Liver (tissue), 8 donors: ENCODE measurements at regions not wholly inside any gene's neighbourhood (a gene's known extent, or its start where the extent isn't known, plus 50 kb on each side); places are given as distances from the start of the nearest gene placed in this dataset.

Experiments
- DNase-seq: peaks from one replicate; pipeline ENCODE4 v3.0.0-alpha.2; 2017; ENCODE audit warnings: low spot score
- H3K27ac ChIP-seq, 2 donors: one replicate each; pipeline ENCODE4 v1.7.0; 2013; ENCODE audit warnings: inconsistent platforms in 2 of 2, low read length in 2 of 2, control low read depth in 1 of 2, low read depth in 1 of 2, mild to moderate bottlenecking in 1 of 2
- H3K27me3 ChIP-seq, 4 donors: one replicate each; pipeline versions ENCODE4 v1.6.1 to v1.7.0; 2013; ENCODE audit warnings: low read length in 3 of 4, inconsistent platforms in 1 of 4, mild to moderate bottlenecking in 1 of 4, moderate library complexity in 1 of 4; ENCODE audit not compliant: control insufficient read depth in 4 of 4, insufficient read depth in 4 of 4
- H3K36me3 ChIP-seq, 4 donors: one replicate each; pipeline versions ENCODE4 v1.6.1 to v1.7.0; 2013; ENCODE audit warnings: low read length in 3 of 4, mild to moderate bottlenecking in 3 of 4, low read depth in 1 of 4, moderate library complexity in 1 of 4; ENCODE audit not compliant: control insufficient read depth in 4 of 4, insufficient read depth in 3 of 4
- H3K4me1 ChIP-seq, 4 donors: one replicate each; pipeline versions ENCODE4 v1.6.1 to v1.7.0; 2013; ENCODE audit warnings: low read length in 3 of 4, mild to moderate bottlenecking in 3 of 4, moderate library complexity in 1 of 4; ENCODE audit not compliant: control insufficient read depth in 4 of 4, insufficient read depth in 4 of 4
- H3K4me3 ChIP-seq, 3 donors: one replicate each; pipeline versions ENCODE4 v1.6.1 to v1.7.0; 2013; ENCODE audit warnings: low read length in 3 of 3, control low read depth in 1 of 3, low read depth in 1 of 3, mild to moderate bottlenecking in 1 of 3
- H3K9ac ChIP-seq, 2 donors: one replicate each; pipeline ENCODE4 v1.7.0; 2013; ENCODE audit warnings: low read length in 2 of 2, mild to moderate bottlenecking in 2 of 2, moderate library complexity in 2 of 2, control low read depth in 1 of 2, low read depth in 1 of 2
- H3K9me3 ChIP-seq, 4 donors: one replicate each; pipeline versions ENCODE4 v1.6.1 to v1.7.0; 2013; ENCODE audit warnings: low read length in 3 of 4; ENCODE audit not compliant: control insufficient read depth in 4 of 4
- ATF3 ChIP-seq: IDR thresholded peaks from 2 replicates; pipeline ENCODE4 v1.6.1; 2016; ENCODE audit warnings: antibody characterized with exemption
- CTCF ChIP-seq: fragments of 150-350 bp; IDR thresholded peaks from 2 replicates; pipeline ENCODE4 v1.5.1; 2017; ENCODE audit warnings: improper control_type of control experiment, low read depth, low read length; ENCODE audit not compliant: missing input control
- FOXA1 ChIP-seq: IDR thresholded peaks from 2 replicates; pipeline ENCODE4 v1.6.1; 2016; ENCODE audit warnings: antibody characterized with exemption
- FOXA2 ChIP-seq: IDR thresholded peaks from 2 replicates; pipeline ENCODE4 v1.6.1; 2016; ENCODE audit warnings: antibody characterized with exemption
- GABPA ChIP-seq, 2 donors: IDR thresholded peaks in 1 of 2; conservative IDR thresholded peaks in 1 of 2; 2 replicates each; pipeline ENCODE4 v1.6.1; 2016; ENCODE audit warnings: antibody characterized with exemption in 2 of 2, mild to moderate bottlenecking in 1 of 2, moderate library complexity in 1 of 2
- HNF4G ChIP-seq: IDR thresholded peaks from 2 replicates; pipeline ENCODE4 v1.6.1; 2016; ENCODE audit warnings: antibody characterized with exemption
- JUND ChIP-seq, 2 donors: IDR thresholded peaks; 2 replicates each; pipeline ENCODE4 v1.6.1; 2016; ENCODE audit warnings: antibody characterized with exemption in 2 of 2
- NR2F2 ChIP-seq: IDR thresholded peaks from 2 replicates; pipeline ENCODE4 v1.6.1; 2016; ENCODE audit warnings: antibody characterized with exemption
- RAD21 ChIP-seq, 2 donors: IDR thresholded peaks; 2 replicates each; pipeline ENCODE4 v1.6.1; 2016; ENCODE audit warnings: antibody characterized with exemption in 2 of 2, mild to moderate bottlenecking in 2 of 2
- REST ChIP-seq: IDR thresholded peaks from 2 replicates; pipeline ENCODE4 v1.6.1; 2016; ENCODE audit warnings: antibody characterized with exemption, mild to moderate bottlenecking
- RXRA ChIP-seq, 2 donors: IDR thresholded peaks; 2 replicates each; pipeline ENCODE4 v1.6.1; 2017 to 2018; ENCODE audit warnings: antibody characterized with exemption in 2 of 2, mild to moderate bottlenecking in 1 of 2
- SP1 ChIP-seq: IDR thresholded peaks from 2 replicates; pipeline ENCODE4 v1.6.1; 2018; ENCODE audit warnings: antibody characterized with exemption, mild to moderate bottlenecking
- TAF1 ChIP-seq: conservative IDR thresholded peaks from 2 replicates; pipeline ENCODE4 v1.6.1; 2016; ENCODE audit warnings: antibody characterized with exemption, mild to moderate bottlenecking
- WGBS: extraction: QIAGEN DNeasy Blood & Tissue Kit; methylation state at CpG from one replicate; pipeline ENCODE4 v1.1.7; 2013; 5-methylcytosine and 5-hydroxymethylcytosine counted together
- TF ChIP-seq, protein P1 (sequence below): IDR thresholded peaks from 2 replicates; pipeline ENCODE4 v1.6.1; 2016; ENCODE audit warnings: antibody characterized with exemption
- TF ChIP-seq, protein P2 (sequence below): IDR thresholded peaks from 2 replicates; pipeline ENCODE4 v1.6.1; 2016; ENCODE audit warnings: antibody characterized with exemption
- donor health status: healthy.
- donor health status: healthy.
- donor health status: healthy.
- donor health status: healthy.
- donor health status: healthy.

- Histone ChIP-seq H3K27me3 (no peaks in the 10 kb centered on the region), H3K4me1 (no peaks in the 10 kb centered on the region), H3K27ac (no peak overlapping the region), H3K4me3 (no peak overlapping the region), H3K9ac (no peak overlapping the region), H3K36me3 (no peaks in the 10 kb centered on the region), H3K9me3 (no peaks in the 10 kb centered on the region)
- DNase-seq: no peak
- 26% methylated on average over 2 of the region's 2 CpGs for WGBS
- TF ChIP-seq RXRA (IDR thresholded peaks at IDR 0.05): no peak
- TF ChIP-seq RAD21 (IDR thresholded peaks at IDR 0.05): peak; percentile 48 to 60
- TF ChIP-seq CTCF: peak; percentile 25
These were observed 192.8 kb downstream of the TBX5 start for GRCh38 chr12:114213055-114213581.

DNA sequence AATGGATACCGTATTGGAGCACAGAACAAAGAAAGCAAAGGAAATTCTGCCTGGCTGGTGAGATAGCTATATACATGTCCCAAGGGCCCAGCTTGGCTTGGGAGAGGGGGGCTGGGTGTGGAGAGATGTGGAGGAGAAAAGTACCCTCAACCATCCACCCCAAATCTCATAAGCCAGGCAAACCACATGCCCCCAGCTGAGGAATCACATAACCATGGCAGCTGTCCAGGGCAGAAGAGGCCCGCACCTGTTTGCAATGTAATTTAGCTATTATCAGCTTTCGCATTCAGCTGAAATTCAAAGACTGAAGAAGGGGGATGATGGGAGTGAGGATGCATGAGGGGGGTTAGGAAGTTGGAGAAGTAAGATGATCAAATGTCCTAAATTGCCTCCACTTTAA is 196.1 kb downstream of the TBX5 start:
- H3K27me3 ChIP-seq: no peaks in the 10 kb centered on the region
- WGBS: 90% methylated on average over 3 of the region's 3 CpGs
- H3K4me3 ChIP-seq: no peak overlapping the region
- no peaks in the 10 kb centered on the region for H3K4me1 ChIP-seq
- DNase-seq: no peak
- H3K27ac ChIP-seq: no peak overlapping the region
- no peaks in the 10 kb centered on the region for H3K36me3 ChIP-seq
- no peaks in the 10 kb centered on the region for H3K9me3 ChIP-seq
- TF ChIP-seq CTCF: no peak
- no peak for TF ChIP-seq ATF3
- TF ChIP-seq, protein P1, sequence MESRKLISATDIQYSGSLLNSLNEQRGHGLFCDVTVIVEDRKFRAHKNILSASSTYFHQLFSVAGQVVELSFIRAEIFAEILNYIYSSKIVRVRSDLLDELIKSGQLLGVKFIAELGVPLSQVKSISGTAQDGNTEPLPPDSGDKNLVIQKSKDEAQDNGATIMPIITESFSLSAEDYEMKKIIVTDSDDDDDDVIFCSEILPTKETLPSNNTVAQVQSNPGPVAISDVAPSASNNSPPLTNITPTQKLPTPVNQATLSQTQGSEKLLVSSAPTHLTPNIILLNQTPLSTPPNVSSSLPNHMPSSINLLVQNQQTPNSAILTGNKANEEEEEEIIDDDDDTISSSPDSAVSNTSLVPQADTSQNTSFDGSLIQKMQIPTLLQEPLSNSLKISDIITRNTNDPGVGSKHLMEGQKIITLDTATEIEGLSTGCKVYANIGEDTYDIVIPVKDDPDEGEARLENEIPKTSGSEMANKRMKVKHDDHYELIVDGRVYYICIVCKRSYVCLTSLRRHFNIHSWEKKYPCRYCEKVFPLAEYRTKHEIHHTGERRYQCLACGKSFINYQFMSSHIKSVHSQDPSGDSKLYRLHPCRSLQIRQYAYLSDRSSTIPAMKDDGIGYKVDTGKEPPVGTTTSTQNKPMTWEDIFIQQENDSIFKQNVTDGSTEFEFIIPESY: no peak
- no peak for TF ChIP-seq GABPA (IDR thresholded peaks at IDR 0.05 in 1 of 2, conservative IDR thresholded peaks at IDR 0.05 in 1 of 2)
- no peak for TF ChIP-seq FOXA1
- no peak for TF ChIP-seq HNF4G
- no peak for TF ChIP-seq RXRA (IDR thresholded peaks at IDR 0.05)
- no peak for TF ChIP-seq SP1
- TF ChIP-seq FOXA2: no peak
- TF ChIP-seq, protein P2, sequence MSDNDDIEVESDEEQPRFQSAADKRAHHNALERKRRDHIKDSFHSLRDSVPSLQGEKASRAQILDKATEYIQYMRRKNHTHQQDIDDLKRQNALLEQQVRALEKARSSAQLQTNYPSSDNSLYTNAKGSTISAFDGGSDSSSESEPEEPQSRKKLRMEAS: no peak
- no peak for TF ChIP-seq RAD21 (IDR thresholded peaks at IDR 0.05)
- TF ChIP-seq TAF1: no peak
- TF ChIP-seq REST: no peak
- TF ChIP-seq NR2F2: no peak
- no peak for TF ChIP-seq JUND (IDR thresholded peaks at IDR 0.05)
- no peak overlapping the region for H3K9ac ChIP-seq
